CD14-positive monocyte (primary cell): ENCODE measurements at regions not wholly inside any gene's neighbourhood (a gene's known extent, or its start where the extent isn't known, plus 50 kb on each side); places are given as distances from the start of the nearest gene placed in this dataset.
A peak's percentile ranks its signal among the peaks of the same experiment; 100 is the strongest.

Experiments used
- DNase-seq, 3 donors: peaks; one replicate each; pipeline ENCODE4 v3.0.0-alpha.2; 2011 to 2022
- H2AFZ ChIP-seq: 2 replicates; pipeline ENCODE4 v1.6.0; 2012; ENCODE audit warnings: mild to moderate bottlenecking, low read depth, low read length, inconsistent platforms; ENCODE audit not compliant: insufficient read depth, poor library complexity, severe bottlenecking
- H3K27ac ChIP-seq, 2 donors: 1 replicate in 1 of 2; 2 replicates in 1 of 2; pipeline ENCODE4 v1.5.1; 2012 to 2013; ENCODE audit warnings: low read length in 2 of 2, control low read depth in 1 of 2, inconsistent platforms in 1 of 2, low read depth in 1 of 2, mild to moderate bottlenecking in 1 of 2
- H3K27me3 ChIP-seq, 2 donors: one replicate each; pipeline versions ENCODE4 v1.6.0 to v1.6.1; 2011 to 2013; ENCODE audit warnings: low read length in 2 of 2; ENCODE audit not compliant: control insufficient read depth in 2 of 2, insufficient read depth in 2 of 2
- H3K36me3 ChIP-seq, 2 donors: replicated peaks in 1 of 2; 1 replicate in 1 of 2; 2 replicates in 1 of 2; pipeline versions ENCODE4 v1.5.1 to v1.6.1; 2012 to 2013; ENCODE audit warnings: low read length in 2 of 2, control low read depth in 1 of 2, inconsistent platforms in 1 of 2, mild to moderate bottlenecking in 1 of 2; ENCODE audit not compliant: insufficient read depth in 2 of 2, control insufficient read depth in 1 of 2
- H3K4me1 ChIP-seq, 2 donors: 1 replicate in 1 of 2; 2 replicates in 1 of 2; pipeline versions ENCODE4 v1.5.1 to v1.6.1; 2012 to 2013; ENCODE audit warnings: low read length in 2 of 2, control low read depth in 1 of 2, inconsistent platforms in 1 of 2, mild to moderate bottlenecking in 1 of 2, moderate library complexity in 1 of 2; ENCODE audit not compliant: insufficient read depth in 2 of 2, control insufficient read depth in 1 of 2
- H3K4me2 ChIP-seq: replicated peaks from 2 replicates; pipeline ENCODE3; 2012; ENCODE audit warnings: low read length, moderate library complexity, mild to moderate bottlenecking; ENCODE audit not compliant: poor library complexity, severe bottlenecking; ENCODE audit errors: extremely low read depth
- H3K4me3 ChIP-seq, 3 experiments: fragments of 200-600 bp in 1 of 3; sonication (generic) in 1 of 3; replicated peaks in 1 of 3; 1 replicate in 2 of 3; 2 replicates in 1 of 3; pipeline ENCODE4 v1.5.1; 2011 to 2013; ENCODE audit warnings: low read length in 3 of 3, mild to moderate bottlenecking in 3 of 3, control low read depth in 2 of 3, low read depth in 2 of 3, inconsistent platforms in 1 of 3, moderate library complexity in 1 of 3
- H3K79me2 ChIP-seq: 2 replicates; pipeline ENCODE4 v1.6.0; 2012; ENCODE audit warnings: mild to moderate bottlenecking, control low read depth, inconsistent platforms, low read length, moderate library complexity; ENCODE audit not compliant: insufficient read depth
- H3K9ac ChIP-seq: 2 replicates; pipeline ENCODE4 v1.6.0; 2017; ENCODE audit warnings: low read length, mild to moderate bottlenecking; ENCODE audit not compliant: insufficient read depth, poor library complexity, severe bottlenecking
- H3K9me3 ChIP-seq, 2 donors: replicated peaks in 1 of 2; 1 replicate in 1 of 2; 2 replicates in 1 of 2; pipeline versions ENCODE4 v1.5.1 to v1.6.1; 2012 to 2013; ENCODE audit warnings: low read length in 2 of 2, control low read depth in 1 of 2; ENCODE audit not compliant: control insufficient read depth in 1 of 2, insufficient read depth in 1 of 2
- H4K20me1 ChIP-seq: 2 replicates; pipeline ENCODE4 v1.6.0; 2012; ENCODE audit warnings: mild to moderate bottlenecking, low read length, control low read depth, moderate library complexity; ENCODE audit not compliant: insufficient read depth
- H3K27ac Mint-ChIP-seq, 7 donors: one replicate each; pipeline ENCODE4 v1.8.0; 2020; ENCODE audit warnings: mild to moderate bottlenecking in 7 of 7, mixed read lengths in 7 of 7, moderate library complexity in 6 of 7, inconsistent platforms in 2 of 7
- H3K27me3 Mint-ChIP-seq, 3 donors: one replicate each; pipeline ENCODE4 v1.8.0; 2021 to 2022; ENCODE audit warnings: low read depth in 3 of 3, mild to moderate bottlenecking in 3 of 3, mixed read lengths in 3 of 3, moderate library complexity in 3 of 3, inconsistent platforms in 1 of 3
- H3K36me3 Mint-ChIP-seq, 2 donors: one replicate each; pipeline ENCODE4 v1.8.0; 2020; ENCODE audit warnings: mixed read lengths in 2 of 2, inconsistent platforms in 1 of 2, mild to moderate bottlenecking in 1 of 2
- H3K4me1 Mint-ChIP-seq: one replicate; pipeline ENCODE4 v1.8.0; 2020; ENCODE audit warnings: mild to moderate bottlenecking, mixed read lengths
- H3K4me3 Mint-ChIP-seq, 2 donors: one replicate each; pipeline ENCODE4 v1.8.0; 2020; ENCODE audit warnings: mild to moderate bottlenecking in 2 of 2, mixed read lengths in 2 of 2, moderate library complexity in 1 of 2
- H3K9me3 Mint-ChIP-seq, 7 donors: one replicate each; pipeline ENCODE4 v1.8.0; 2020 to 2022; ENCODE audit warnings: mixed read lengths in 7 of 7, mild to moderate bottlenecking in 6 of 7, moderate library complexity in 6 of 7, inconsistent platforms in 2 of 7
- WGBS: methylation state at CpG from one replicate; pipeline ENCODE4 v1.1.5; 2013; ENCODE audit warnings: missing lambda C conversion rate; ENCODE audit not compliant: insufficient coverage; 5-methylcytosine and 5-hydroxymethylcytosine counted together
- intact Hi-C, 2 donors: fragments of 100-400 bp; cut with micrococcal nuclease; formaldehyde crosslinking; loops; one replicate each; pipeline versions ENCODE4 v1.15.0 to v1.15.1; 2023
- TF ChIP-seq, protein P1 (sequence below): fragments of 200-600 bp; IDR thresholded peaks from one replicate; pipeline ENCODE4 v1.8.0; 2022; ENCODE audit warnings: antibody characterized with exemption, mild to moderate bottlenecking

DNA sequence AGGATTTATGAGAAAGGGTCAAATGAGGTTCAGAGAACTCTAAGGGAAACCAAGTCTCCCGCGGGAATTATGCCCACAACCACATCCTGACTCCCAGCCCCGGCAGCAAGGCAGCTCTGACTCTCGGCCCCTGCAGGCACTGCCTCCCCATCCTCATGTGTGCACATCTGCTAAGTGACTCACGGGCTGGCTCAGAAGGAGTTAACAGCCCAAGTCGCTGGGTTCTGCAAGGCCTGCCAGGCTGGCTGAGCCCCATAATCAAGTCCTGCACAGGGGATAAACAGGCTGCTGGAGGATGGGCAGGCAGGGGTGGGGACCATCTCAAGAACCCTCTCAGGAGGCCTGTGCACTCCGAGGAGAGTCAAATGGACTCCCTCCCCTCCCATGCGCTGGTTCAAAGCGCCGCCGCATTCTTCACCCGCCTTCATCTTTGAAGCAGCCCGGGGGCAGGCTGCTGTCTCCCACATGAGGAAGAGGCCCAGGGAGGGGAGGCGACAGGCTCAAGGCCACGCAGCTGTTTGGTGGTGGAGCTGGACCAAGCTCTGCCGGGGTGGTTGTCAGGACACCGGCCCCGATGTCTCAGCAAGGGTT is 344.3 kb downstream of the MATN1 start:
- intact Hi-C loops: no loop called here
- no peaks in the 10 kb centered on the region for H3K36me3 Mint-ChIP-seq
- no peak overlapping the region for H3K27ac ChIP-seq
- TF ChIP-seq, protein P1, sequence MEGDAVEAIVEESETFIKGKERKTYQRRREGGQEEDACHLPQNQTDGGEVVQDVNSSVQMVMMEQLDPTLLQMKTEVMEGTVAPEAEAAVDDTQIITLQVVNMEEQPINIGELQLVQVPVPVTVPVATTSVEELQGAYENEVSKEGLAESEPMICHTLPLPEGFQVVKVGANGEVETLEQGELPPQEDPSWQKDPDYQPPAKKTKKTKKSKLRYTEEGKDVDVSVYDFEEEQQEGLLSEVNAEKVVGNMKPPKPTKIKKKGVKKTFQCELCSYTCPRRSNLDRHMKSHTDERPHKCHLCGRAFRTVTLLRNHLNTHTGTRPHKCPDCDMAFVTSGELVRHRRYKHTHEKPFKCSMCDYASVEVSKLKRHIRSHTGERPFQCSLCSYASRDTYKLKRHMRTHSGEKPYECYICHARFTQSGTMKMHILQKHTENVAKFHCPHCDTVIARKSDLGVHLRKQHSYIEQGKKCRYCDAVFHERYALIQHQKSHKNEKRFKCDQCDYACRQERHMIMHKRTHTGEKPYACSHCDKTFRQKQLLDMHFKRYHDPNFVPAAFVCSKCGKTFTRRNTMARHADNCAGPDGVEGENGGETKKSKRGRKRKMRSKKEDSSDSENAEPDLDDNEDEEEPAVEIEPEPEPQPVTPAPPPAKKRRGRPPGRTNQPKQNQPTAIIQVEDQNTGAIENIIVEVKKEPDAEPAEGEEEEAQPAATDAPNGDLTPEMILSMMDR: no peak
- peaks cover 3 to 10% (median 7%) of the 10 kb centered on the region in 3 donors for H3K27me3 Mint-ChIP-seq
- no peaks in the 10 kb centered on the region for H4K20me1 ChIP-seq
- H3K4me1 ChIP-seq: peaks cover 0 to 3% of the 10 kb centered on the region in 2 donors
- 37% methylated on average over 9 of the region's 18 CpGs for WGBS
- no peak overlapping the region for H3K4me3 Mint-ChIP-seq
- no peak overlapping the region for H3K4me2 ChIP-seq
- H3K9me3 Mint-ChIP-seq: no peaks in the 10 kb centered on the region
- no peaks in the 10 kb centered on the region for H3K27me3 ChIP-seq
- H3K9me3 ChIP-seq: no peaks in the 10 kb centered on the region
- H3K9ac ChIP-seq: no peak overlapping the region
- no peak overlapping the region for H3K4me3 ChIP-seq
- H3K79me2 ChIP-seq: no peaks in the 10 kb centered on the region
- no peak overlapping the region for H2AFZ ChIP-seq
- no peaks in the 10 kb centered on the region for H3K36me3 ChIP-seq
- no peak for DNase-seq
- peaks cover 2% of the 10 kb centered on the region for H3K4me1 Mint-ChIP-seq
- H3K27ac Mint-ChIP-seq: no peak overlapping the region

DNA sequence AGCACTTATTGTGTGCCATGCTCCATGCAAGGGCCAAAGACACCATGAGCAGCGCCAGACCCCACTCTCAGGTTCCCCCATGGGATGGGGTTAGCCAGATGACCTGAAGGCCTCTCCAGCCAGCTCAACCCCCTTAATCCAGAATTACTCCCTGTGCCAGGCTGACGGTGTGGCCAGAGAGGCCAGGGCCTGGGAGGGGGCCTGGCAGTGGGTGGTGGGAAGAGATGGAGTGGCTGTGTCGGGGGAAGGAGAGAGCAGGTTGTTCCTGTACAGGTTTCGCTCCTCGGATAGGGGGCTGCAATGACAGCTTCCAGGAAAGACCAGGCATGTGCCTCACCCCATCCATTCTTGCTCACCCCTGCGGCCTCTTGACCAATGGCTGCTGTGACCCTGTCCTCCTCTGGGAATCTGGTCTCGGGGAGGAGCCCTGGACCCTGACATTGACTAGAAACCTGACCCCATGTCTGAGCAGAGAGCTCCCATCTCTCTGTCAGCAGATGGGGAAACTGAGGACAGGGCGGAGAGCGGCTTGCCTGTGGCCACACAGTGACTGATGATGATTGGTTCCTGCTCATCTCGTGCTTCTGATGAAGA is 345.3 kb downstream of the MATN1 start:
- no peak for DNase-seq
- Histone ChIP-seq H4K20me1 (no peaks in the 10 kb centered on the region), H3K4me1 (peaks cover 0 to 3% of the 10 kb centered on the region in 2 donors), H3K36me3 (no peaks in the 10 kb centered on the region), H2AFZ (no peak overlapping the region), H3K27me3 (no peaks in the 10 kb centered on the region), H3K27ac (no peak overlapping the region), H3K9ac (no peak overlapping the region), H3K79me2 (no peaks in the 10 kb centered on the region), H3K9me3 (no peaks in the 10 kb centered on the region), H3K4me3 (no peak overlapping the region), H3K4me2 (no peak overlapping the region)
- 100% methylated on average over 2 of the region's 10 CpGs for WGBS
- peaks cover 2 to 10% (median 3%) of the 10 kb centered on the region in 3 donors for H3K27me3 Mint-ChIP-seq
- H3K9me3 Mint-ChIP-seq: no peaks in the 10 kb centered on the region
- H3K4me3 Mint-ChIP-seq: peak overlapping the region in 1 of 2 donors; percentile 4
- TF ChIP-seq, protein P1: no peak
- peaks cover 2% of the 10 kb centered on the region for H3K4me1 Mint-ChIP-seq
- H3K27ac Mint-ChIP-seq: no peak overlapping the region
- intact Hi-C loops: no loop called here
- no peaks in the 10 kb centered on the region for H3K36me3 Mint-ChIP-seq
